Epithelial cell of esophagus (primary cell): ENCODE measurements at regions not wholly inside any gene's neighbourhood (a gene's known extent, or its start where the extent isn't known, plus 50 kb on each side); places are given as distances from the start of the nearest gene placed in this dataset.

Source experiments
- DNase-seq: peaks from one replicate; pipeline ENCODE4 v3.0.0; 2010; ENCODE audit warnings: low read depth
- H3K4me3 ChIP-seq: 2 replicates; pipeline ENCODE4 v1.5.1; 2011; ENCODE audit warnings: mild to moderate bottlenecking, low read length, control low read depth
- CTCF ChIP-seq: IDR thresholded peaks from 2 replicates; pipeline ENCODE4 v1.5.1; 2011; ENCODE audit warnings: low read depth, mild to moderate bottlenecking, low read length, control low read depth, inconsistent platforms; ENCODE audit not compliant: insufficient read depth; ENCODE audit errors: missing control alignments

DNA sequence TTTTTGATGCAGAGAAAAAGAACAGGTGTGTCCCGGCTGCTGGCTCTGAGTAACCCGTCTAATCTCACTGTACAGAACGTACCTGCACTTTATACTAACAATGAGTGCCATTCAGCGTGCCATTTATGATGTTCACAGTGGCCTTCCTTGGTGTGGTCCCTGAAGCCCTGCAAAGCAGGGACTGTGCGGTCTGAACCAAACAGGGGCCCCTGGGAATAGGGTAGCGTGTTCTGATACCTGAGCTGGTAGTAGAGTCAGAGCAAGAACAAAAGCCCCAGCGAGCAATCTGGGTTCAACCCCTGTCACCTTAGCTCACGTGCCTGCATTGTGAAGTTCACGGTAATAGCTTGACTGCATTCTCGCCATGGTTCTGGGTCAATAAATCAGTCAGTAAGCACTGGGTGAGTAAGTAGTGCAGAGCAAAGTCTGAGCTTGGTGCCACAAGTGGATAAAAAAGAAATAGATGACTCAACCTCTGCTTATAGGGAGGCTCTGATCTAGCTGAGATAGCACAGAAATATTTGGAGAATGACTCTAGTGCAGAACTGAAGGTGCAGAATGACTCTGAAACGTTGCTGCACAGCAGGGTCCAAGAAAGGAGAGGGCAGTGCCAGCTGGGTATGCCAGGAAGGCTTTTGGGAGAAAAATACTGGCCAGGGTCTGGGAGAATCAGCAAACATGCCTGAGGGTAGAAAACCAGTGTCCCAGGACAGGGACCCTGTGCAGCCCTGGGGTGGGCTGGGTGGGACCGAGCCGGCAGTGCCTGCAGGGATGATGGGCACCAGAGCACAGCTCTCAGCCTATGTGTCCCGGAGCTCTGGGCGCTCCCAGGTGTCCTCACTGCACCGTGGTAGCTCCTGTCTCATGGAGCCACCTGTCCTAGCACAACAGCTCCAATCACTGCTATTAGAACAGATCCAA is 125.9 kb downstream of the RHOU start:
- no peak overlapping the region for H3K4me3 ChIP-seq
- no peak for TF ChIP-seq CTCF
- peak; percentile 72 for DNase-seq

DNA sequence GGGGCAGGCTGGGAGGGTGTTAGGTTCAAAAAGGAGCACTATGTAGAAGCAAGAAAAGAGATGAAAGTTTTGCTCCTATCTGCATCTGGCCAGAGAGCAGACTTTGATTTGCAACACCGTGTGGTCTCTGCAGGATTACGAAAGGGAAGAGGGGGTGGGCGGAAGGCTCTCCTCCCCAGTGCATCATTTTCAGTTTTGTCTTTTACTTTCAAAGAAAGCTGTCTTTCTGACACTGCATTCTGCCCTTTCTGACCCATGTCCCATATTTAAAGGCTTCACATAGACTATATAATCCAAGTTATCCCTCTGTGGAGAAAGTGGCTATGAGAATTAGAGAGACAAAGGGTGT is 126.5 kb downstream of the RHOU start:
- no peak overlapping the region for H3K4me3 ChIP-seq
- TF ChIP-seq CTCF: no peak
- no peak for DNase-seq

DNA sequence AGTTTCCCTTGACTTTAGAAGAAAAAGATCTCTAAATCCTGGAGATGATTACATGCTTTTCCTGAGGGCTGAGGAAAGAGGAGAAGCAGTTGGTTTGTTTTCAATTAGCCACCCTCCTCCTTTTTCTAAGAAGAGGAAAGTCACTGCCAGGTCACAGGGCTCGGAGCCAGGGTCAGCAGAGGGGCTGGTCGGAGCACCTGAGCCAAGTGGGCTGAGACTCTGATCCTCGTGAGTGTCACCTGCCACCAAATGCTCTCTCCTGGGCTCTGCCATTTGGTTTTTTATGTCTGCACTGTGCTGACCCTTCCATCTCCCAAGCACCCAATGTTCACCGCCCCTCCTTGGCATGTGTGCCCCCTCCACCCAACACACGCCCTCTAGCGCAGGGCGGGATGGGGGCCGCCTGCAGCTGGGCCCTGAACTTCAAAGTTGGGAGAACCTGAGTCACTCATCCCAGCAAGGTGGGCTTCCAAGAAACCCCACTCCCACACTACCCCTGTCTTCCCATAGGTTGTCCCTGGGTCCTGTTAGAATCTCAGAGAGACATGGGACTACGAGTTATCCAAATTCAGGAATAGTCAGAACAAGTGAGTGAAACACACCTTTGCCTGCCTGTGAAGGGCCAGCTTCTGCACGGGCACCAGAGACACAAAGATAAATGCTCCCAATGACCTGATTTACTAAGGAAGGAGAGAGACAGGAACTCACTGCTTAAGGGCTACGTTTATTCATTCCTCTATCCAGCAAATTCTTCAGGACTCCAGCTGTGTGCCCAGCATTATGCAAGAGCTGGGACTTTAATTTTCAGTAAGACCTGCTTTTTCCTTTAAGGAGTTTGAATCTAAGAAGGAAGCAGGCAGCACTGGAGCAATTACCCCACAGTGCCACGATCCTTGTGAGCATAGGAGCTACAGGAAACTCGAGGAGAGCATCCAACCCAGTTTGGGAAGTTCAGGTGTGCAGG is 127.5 kb downstream of the RHOU start:
- H3K4me3 ChIP-seq: no peak overlapping the region
- no peak for DNase-seq
- TF ChIP-seq CTCF: no peak

DNA sequence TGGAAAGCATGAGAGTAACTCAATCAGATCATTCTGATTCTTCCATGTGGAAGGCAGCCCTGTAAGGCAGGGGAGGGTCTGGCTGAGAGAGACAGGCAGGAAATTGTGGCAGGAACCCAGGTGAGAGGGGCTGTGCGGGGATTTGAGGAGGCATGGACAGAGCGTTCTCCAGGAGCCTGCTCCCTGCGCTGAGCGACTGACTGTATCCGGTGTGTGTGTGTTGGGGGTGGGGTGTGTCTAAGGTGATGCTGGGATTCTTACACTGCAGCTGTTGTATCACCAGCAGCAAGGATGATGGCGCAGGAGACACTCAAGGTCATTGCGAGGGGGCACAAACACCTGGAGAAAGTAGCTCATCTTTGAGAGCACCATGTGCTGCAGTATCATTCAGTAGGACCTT is 128.5 kb downstream of the RHOU start:
- no peak overlapping the region for H3K4me3 ChIP-seq
- DNase-seq: no peak
- no peak for TF ChIP-seq CTCF

DNA sequence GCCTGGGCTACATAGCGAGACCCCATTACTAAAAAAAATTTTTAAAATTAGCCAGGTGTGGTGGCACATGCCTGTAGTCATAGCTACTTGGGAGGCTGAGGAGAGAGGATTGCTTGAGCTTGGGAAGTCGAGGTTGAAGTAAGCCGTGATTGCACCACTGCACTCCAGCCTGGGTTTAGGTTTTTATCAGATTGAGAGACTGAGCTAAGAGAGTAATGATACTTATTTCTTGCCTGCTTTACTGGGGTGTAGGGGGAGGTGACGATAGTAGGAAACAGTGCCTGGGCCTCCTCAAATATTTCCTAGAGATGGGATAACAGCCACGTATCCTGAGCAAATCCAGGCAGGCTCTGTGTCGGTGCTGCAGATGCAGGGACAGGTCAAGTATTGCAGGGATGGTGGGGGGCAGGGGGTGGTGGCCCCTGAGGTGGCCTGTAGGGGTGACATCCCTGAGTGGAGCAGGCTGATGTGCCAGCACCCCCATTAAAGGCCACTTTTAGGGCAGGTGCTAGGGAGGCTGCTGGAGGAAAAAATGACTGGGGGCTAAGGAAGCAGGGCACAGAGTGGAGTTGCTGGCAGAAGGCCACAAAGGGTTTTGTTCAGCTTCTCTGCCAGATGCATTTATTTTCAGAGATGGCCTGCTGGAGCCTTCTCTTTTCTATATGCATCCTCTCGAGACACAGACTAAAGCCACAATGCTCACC is 130.5 kb downstream of the RHOU start:
- no peak overlapping the region for H3K4me3 ChIP-seq
- no peak for TF ChIP-seq CTCF
- DNase-seq: no peak

DNA sequence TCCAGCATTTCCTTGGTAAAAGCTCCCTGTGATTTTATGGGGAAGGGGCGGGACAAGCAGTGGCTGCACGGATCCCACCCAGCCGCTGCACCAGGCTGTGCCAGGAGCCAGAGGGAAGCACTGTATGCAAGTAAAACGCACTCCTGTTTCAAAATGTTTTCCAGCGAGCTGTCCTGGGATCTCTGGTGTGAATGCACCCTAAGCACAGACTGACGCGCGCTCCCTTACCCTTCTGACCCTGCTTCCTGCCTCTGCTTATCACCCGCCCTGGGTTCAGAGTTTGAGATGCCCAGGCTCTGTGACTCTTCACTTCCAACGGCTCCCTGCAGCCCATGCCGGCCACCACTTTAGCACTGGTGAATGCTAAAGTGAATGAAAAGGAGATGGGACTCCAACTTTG is 131.2 kb downstream of the RHOU start:
- no peak for TF ChIP-seq CTCF
- DNase-seq: no peak

More for the DNA sequence above, 131.2 kb downstream of the RHOU start:
- no peak overlapping the region for H3K4me3 ChIP-seq
